ENCODE measurements at regions not wholly inside any gene's neighbourhood (a gene's known extent, or its start where the extent isn't known, plus 50 kb on each side); places are given as distances from the start of the nearest gene placed in this dataset.
"Not testable (repeated sequence)": the region's sequence is repeated elsewhere in the genome, so short reads cannot be mapped to it uniquely, and the experiment has no call there.

DNA sequence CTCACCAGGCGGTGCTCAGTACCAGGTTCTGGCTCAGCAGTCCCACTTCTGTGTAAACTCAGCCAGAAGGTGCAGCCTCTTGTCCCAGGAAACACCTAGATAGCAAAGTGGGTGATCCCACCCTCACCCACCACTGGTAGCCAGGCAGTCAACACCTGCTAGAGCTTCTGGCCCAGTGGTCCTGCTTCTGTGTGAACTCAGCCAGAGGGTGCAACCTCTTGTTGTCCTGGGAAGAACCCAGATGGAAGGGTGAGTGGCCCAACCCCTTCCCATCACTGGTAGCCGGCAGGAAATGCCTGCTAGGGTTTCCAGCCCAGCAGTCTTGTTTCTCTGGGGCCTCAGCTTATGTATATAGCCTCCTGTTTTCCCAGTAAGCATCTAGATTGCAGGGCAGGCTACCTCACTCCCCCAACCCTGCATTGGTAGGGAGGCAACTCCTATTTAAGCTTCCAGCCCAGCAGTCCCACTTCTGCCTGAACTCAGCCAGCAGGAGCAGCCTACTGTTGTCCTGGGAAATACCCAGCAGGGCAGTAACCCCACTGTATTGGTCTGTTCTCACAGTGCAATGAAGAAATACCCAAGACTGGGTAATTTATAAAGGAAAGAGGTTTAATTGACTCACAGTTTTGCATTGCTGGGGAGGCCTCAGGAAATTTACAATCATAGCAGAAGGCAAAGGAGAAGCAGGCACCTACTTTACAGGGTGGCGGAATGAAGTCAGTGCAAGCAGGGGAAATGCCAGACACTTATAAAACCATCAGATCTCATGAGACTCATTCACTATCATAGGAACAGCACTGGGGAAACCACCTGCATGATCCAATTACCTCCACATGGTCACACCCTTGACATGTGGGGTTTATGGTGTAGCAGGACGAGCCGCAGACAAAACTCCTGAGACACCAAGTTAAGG, 110.6 kb downstream of the DTWD1 start:
- in situ Hi-C loops (cut with MboI; ENCODE audit: low sequenced_read_pairs in 4 of 4): no loop called here
- no peak overlapping the region for H3K4me3 ChIP-seq
- H3K27ac ChIP-seq: no peak overlapping the region
- intact Hi-C loops (cut with DNase I; ENCODE audit: low total_unique reads): no loop called here
- H3K4me1 ChIP-seq: no peaks in the 10 kb centered on the region
- H3K27me3 ChIP-seq: no peaks in the 10 kb centered on the region
- no peaks in the 10 kb centered on the region for H3K9me3 ChIP-seq
- no peaks in the 10 kb centered on the region for H3K36me3 ChIP-seq
- TF ChIP-seq, protein P1, sequence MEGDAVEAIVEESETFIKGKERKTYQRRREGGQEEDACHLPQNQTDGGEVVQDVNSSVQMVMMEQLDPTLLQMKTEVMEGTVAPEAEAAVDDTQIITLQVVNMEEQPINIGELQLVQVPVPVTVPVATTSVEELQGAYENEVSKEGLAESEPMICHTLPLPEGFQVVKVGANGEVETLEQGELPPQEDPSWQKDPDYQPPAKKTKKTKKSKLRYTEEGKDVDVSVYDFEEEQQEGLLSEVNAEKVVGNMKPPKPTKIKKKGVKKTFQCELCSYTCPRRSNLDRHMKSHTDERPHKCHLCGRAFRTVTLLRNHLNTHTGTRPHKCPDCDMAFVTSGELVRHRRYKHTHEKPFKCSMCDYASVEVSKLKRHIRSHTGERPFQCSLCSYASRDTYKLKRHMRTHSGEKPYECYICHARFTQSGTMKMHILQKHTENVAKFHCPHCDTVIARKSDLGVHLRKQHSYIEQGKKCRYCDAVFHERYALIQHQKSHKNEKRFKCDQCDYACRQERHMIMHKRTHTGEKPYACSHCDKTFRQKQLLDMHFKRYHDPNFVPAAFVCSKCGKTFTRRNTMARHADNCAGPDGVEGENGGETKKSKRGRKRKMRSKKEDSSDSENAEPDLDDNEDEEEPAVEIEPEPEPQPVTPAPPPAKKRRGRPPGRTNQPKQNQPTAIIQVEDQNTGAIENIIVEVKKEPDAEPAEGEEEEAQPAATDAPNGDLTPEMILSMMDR (IDR thresholded peaks at IDR 0.05 in 4 of 5, conservative IDR thresholded peaks at IDR 0.05 in 1 of 5): no peak
- no peak for TF ChIP-seq POLR2A (IDR thresholded peaks at IDR 0.05)
- ATAC-seq (no peak), DNase-seq (no peak)

DNA sequence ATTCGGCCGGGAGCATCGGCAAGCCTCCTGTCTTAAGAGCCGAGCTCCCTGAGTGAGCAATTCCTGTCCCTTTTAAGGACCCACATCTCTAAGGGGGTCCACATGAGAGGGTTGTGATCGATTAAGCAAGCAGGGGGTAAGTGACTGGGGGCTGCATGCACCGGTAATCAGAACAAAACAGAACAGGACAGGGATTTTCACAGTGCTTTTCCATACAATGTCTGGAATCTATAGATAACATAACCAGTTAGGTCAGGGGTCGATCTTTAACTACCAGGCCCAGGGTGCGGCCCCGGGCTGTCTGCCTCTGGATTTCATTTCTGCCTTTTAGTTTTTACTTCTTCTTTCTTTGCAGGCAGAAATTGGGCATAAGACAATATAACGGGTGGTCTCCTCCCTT, 111.3 kb downstream of the DTWD1 start:
- H3K27me3 ChIP-seq; ATAC-seq; H3K36me3 ChIP-seq; H3K4me1 ChIP-seq; intact Hi-C loops (cut with DNase I; ENCODE audit: low total_unique reads); H3K27ac ChIP-seq; DNase-seq; in situ Hi-C loops (cut with MboI; ENCODE audit: low sequenced_read_pairs in 4 of 4); H3K9me3 ChIP-seq; H3K4me3 ChIP-seq: not testable (repeated sequence)

DNA sequence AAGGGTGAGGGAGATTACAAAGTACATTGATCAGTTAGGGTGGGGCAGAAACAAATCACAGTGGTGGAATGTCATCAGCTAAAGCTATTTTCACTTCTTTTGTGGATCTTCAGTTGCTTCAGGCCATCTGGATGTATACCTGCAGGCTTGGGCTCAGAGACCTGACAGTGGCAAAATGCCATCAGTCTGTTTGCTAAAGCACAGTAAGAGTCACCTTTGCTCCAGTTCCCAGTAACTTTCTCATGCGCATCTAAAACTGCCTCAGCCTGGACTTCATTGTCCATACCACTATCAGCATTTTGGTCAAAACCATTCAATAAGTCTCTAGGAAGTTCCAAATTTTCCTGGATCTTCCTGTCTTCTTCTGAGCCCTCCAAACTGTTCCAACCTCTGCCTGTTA, 113.2 kb downstream of the DTWD1 start:
- intact Hi-C loops (cut with DNase I; ENCODE audit: low total_unique reads); H3K27ac ChIP-seq; H3K27me3 ChIP-seq; in situ Hi-C loops (cut with MboI; ENCODE audit: low sequenced_read_pairs in 4 of 4); H3K36me3 ChIP-seq; H3K4me1 ChIP-seq; ATAC-seq; DNase-seq; H3K9me3 ChIP-seq; H3K4me3 ChIP-seq: not testable (repeated sequence)

DNA sequence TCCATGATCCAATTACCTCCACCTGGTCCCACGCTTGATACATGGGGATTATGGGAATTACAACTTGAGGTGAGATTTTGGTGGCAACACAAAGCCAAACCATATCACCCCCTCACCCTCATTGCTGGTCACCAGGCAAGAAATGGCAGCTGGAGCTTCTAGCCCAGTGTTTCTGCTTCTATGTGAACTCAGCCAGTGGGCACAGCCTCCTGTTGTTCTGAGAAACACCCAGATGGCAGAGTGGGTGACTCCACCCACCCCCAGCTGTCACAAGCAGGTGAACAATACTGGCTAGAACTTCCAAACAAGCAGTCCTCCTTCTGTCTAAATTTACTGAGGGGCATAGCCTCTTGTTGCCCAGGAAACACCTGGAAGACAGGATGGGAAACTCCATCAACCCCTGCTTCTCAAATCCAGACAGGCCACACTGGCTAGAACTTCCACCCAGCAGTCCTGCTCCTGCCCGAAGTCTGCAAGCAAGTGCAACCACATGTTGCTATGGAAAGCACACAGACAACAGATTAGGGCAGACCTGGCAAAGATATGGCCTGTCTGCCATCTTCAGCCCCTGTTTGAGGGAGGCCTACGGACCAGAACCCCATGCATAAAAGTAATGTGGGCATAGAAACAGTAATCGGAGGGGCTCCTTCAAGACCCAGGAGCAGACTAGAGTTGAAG, 114.1 kb downstream of the DTWD1 start:
- DNase-seq (no peak), ATAC-seq (no peak)
- no peaks in the 10 kb centered on the region for H3K27me3 ChIP-seq
- intact Hi-C loops (cut with DNase I; ENCODE audit: low total_unique reads) (no loop called here), in situ Hi-C loops (cut with MboI; ENCODE audit: low sequenced_read_pairs in 4 of 4) (no loop called here)
- no peaks in the 10 kb centered on the region for H3K9me3 ChIP-seq
- TF ChIP-seq, protein P1 (IDR thresholded peaks at IDR 0.05 in 4 of 5, conservative IDR thresholded peaks at IDR 0.05 in 1 of 5): no peak
- TF ChIP-seq POLR2A (IDR thresholded peaks at IDR 0.05): no peak
- H3K4me3 ChIP-seq: no peak overlapping the region
- H3K4me1 ChIP-seq: no peaks in the 10 kb centered on the region
- no peaks in the 10 kb centered on the region for H3K36me3 ChIP-seq
- H3K27ac ChIP-seq: no peak overlapping the region

DNA sequence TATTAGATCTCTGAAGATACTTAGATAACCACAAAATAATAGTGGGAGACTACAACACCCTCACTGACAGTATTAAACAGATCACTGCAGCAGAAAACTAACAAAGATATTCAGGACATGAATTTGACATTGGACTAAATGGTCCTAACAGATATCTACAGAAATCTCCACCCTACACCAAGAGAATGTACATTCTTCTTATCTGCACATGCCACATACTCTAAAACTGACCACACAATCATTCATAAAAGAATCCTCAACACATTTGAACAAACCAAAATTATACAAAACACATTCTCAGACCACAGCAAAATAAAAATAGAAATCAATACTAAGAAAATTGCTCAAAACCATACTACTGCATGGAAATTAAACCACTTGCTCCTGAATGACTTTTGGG, 116.3 kb downstream of the DTWD1 start:
- no peak for TF ChIP-seq POLR2A (IDR thresholded peaks at IDR 0.05)
- TF ChIP-seq, protein P1 (IDR thresholded peaks at IDR 0.05 in 4 of 5, conservative IDR thresholded peaks at IDR 0.05 in 1 of 5): no peak
- Histone ChIP-seq H3K27ac (no peak overlapping the region), H3K4me1 (no peaks in the 10 kb centered on the region), H3K4me3 (no peak overlapping the region), H3K36me3 (no peaks in the 10 kb centered on the region), H3K27me3 (no peaks in the 10 kb centered on the region), H3K9me3 (no peaks in the 10 kb centered on the region)
- ATAC-seq: no peak
- intact Hi-C loops (cut with DNase I; ENCODE audit: low total_unique reads) (no loop called here), in situ Hi-C loops (cut with MboI; ENCODE audit: low sequenced_read_pairs in 4 of 4) (no loop called here)
- no peak for DNase-seq

Measured in gastrocnemius medialis (tissue), 4 donors.